Occipital lobe (tissue), 1 donor: ENCODE measurements at regions not wholly inside any gene's neighbourhood (a gene's known extent, or its start where the extent isn't known, plus 50 kb on each side); places are given as distances from the start of the nearest gene placed in this dataset.

ENCODE experiments used
- DNase-seq: peaks from one replicate; lab custom pipeline; 2025; lab: John Stamatoyannopoulos, UW

GRCh38 chr11:31910950-31911576, 99.9 kb upstream of the PAX6 start:
- no peak for DNase-seq

GRCh38 chr11:31903225-31904074, 92.3 kb upstream of the PAX6 start:
- DNase-seq: no peak

- DNase-seq: no peak
These were observed 91.6 kb upstream of the PAX6 start for GRCh38 chr11:31902706-31903105.

GRCh38 chr11:31895926-31896325, 84.8 kb upstream of the PAX6 start:
- DNase-seq: no peak

- no peak for DNase-seq
These were observed 76.1 kb upstream of the PAX6 start for GRCh38 chr11:31887180-31887579.

GRCh38 chr11:31884080-31884479, 73.0 kb upstream of the PAX6 start:
- no peak for DNase-seq

GRCh38 chr11:31883435-31883834, 72.3 kb upstream of the PAX6 start:
- DNase-seq: no peak

GRCh38 chr11:31882951-31883392, 71.8 kb upstream of the PAX6 start:
- DNase-seq: no peak

- DNase-seq: no peak
These were observed 70.7 kb upstream of the PAX6 start for GRCh38 chr11:31881825-31882224.

- no peak for DNase-seq
These were observed 68.6 kb upstream of the PAX6 start for GRCh38 chr11:31879681-31880080.

- no peak for DNase-seq
These were observed 66.7 kb upstream of the PAX6 start for GRCh38 chr11:31877863-31878262.

- no peak for DNase-seq
These were observed 66.0 kb upstream of the PAX6 start for GRCh38 chr11:31877083-31877482.

GRCh38 chr11:31875866-31876560, 64.9 kb upstream of the PAX6 start:
- DNase-seq: no peak

- DNase-seq: no peak
These were observed 63.6 kb upstream of the PAX6 start for GRCh38 chr11:31874631-31875191.

GRCh38 chr11:31873124-31873523, 62.0 kb upstream of the PAX6 start:
- no peak for DNase-seq

GRCh38 chr11:31872076-31872443, 60.9 kb upstream of the PAX6 start:
- no peak for DNase-seq

GRCh38 chr11:31871310-31872075, 60.4 kb upstream of the PAX6 start:
- DNase-seq: no peak

GRCh38 chr11:31870609-31871309, 59.6 kb upstream of the PAX6 start:
- no peak for DNase-seq

- DNase-seq: no peak
These were observed 58.9 kb upstream of the PAX6 start for GRCh38 chr11:31869986-31870385.

- no peak for DNase-seq
These were observed 54.6 kb upstream of the PAX6 start for GRCh38 chr11:31865606-31866300.
